Natural killer cell (primary cell): ENCODE measurements at regions not wholly inside any gene's neighbourhood (a gene's known extent, or its start where the extent isn't known, plus 50 kb on each side); places are given as distances from the start of the nearest gene placed in this dataset.

Experiments
- ATAC-seq, 3 donors: fragments of 150-1000 bp in 2 of 3; fragments of 200-7000 bp in 1 of 3; cut with Tn5 transposase; 1 replicate in 1 of 3; 2 replicates in 2 of 3; pipeline ENCODE4 v1.10.0; 2021; ENCODE audit warnings: mild to moderate bottlenecking in 2 of 3, moderate library complexity in 2 of 3
- DNase-seq, 2 donors: peaks; one replicate each; pipeline versions ENCODE4 v3.0.0 to v3.0.0-alpha.2; 2013 to 2021; ENCODE audit warnings: mixed read lengths in 1 of 2
- H3K27ac ChIP-seq: one replicate; pipeline ENCODE4 v1.5.1; 2013; ENCODE audit warnings: mild to moderate bottlenecking, low read length
- H3K27me3 ChIP-seq: one replicate; pipeline ENCODE4 v1.6.1; 2013; ENCODE audit warnings: low read length; ENCODE audit not compliant: control insufficient read depth, insufficient read depth
- H3K36me3 ChIP-seq: one replicate; pipeline ENCODE4 v1.6.1; 2013; ENCODE audit warnings: low read length; ENCODE audit not compliant: control insufficient read depth, insufficient read depth
- H3K4me1 ChIP-seq: one replicate; pipeline ENCODE4 v1.6.1; 2013; ENCODE audit warnings: low read length; ENCODE audit not compliant: control insufficient read depth, insufficient read depth
- H3K4me3 ChIP-seq: one replicate; pipeline ENCODE4 v1.5.1; 2013; ENCODE audit warnings: low read length
- H3K9me3 ChIP-seq: one replicate; pipeline ENCODE4 v1.6.1; 2013; ENCODE audit warnings: low read length; ENCODE audit not compliant: control insufficient read depth, insufficient read depth
- H3K27ac Mint-ChIP-seq, 2 donors: one replicate each; pipeline ENCODE4 v1.8.0; 2022; ENCODE audit warnings: mild to moderate bottlenecking in 2 of 2, mixed read lengths in 2 of 2, moderate library complexity in 1 of 2
- H3K27me3 Mint-ChIP-seq, 2 donors: one replicate each; pipeline ENCODE4 v1.8.0; 2022; ENCODE audit warnings: low read depth in 2 of 2, mixed read lengths in 2 of 2
- H3K36me3 Mint-ChIP-seq: one replicate; pipeline ENCODE4 v1.8.0; 2022; ENCODE audit warnings: mixed read lengths
- H3K4me1 Mint-ChIP-seq, 2 donors: one replicate each; pipeline ENCODE4 v1.8.0; 2022; ENCODE audit warnings: mixed read lengths in 2 of 2
- H3K4me3 Mint-ChIP-seq: one replicate; pipeline ENCODE4 v1.8.0; 2022; ENCODE audit warnings: mild to moderate bottlenecking, moderate library complexity, mixed read lengths
- H3K9me3 Mint-ChIP-seq, 2 donors: one replicate each; pipeline ENCODE4 v1.8.0; 2022; ENCODE audit warnings: mixed read lengths in 2 of 2
- CTCF ChIP-seq: fragments of 200-600 bp; IDR thresholded peaks from one replicate; pipeline ENCODE4 v1.8.0; 2022; ENCODE audit warnings: antibody characterized with exemption
- WGBS: methylation state at CpG from one replicate; pipeline ENCODE4 v1.1.7; 2013; ENCODE audit warnings: missing lambda C conversion rate; ENCODE audit not compliant: insufficient coverage; 5-methylcytosine and 5-hydroxymethylcytosine counted together
- intact Hi-C: fragments of 100-400 bp; cut with micrococcal nuclease; formaldehyde crosslinking; loops from one replicate; pipeline ENCODE4 v1.14.2; 2022

GRCh38 chr12:90122681-90123080 lies 414.0 kb upstream of the ATP2B1 start:
- intact Hi-C loops: no loop called here
- no peak overlapping the region for H3K27ac ChIP-seq
- no peaks in the 10 kb centered on the region for H3K4me1 Mint-ChIP-seq
- DNase-seq (no peak), ATAC-seq (no peak)
- H3K36me3 ChIP-seq: no peaks in the 10 kb centered on the region
- H3K4me1 ChIP-seq: no peaks in the 10 kb centered on the region
- no peaks in the 10 kb centered on the region for H3K27me3 ChIP-seq
- no peak for TF ChIP-seq CTCF
- H3K4me3 ChIP-seq: no peak overlapping the region
- 71% methylated on average over 3 of the region's 3 CpGs for WGBS
- H3K9me3 ChIP-seq: peaks cover 11% of the 10 kb centered on the region
- H3K36me3 Mint-ChIP-seq: peaks cover 25% of the 10 kb centered on the region
- no peak overlapping the region for H3K4me3 Mint-ChIP-seq
- H3K27ac Mint-ChIP-seq: no peak overlapping the region
- peaks cover 10 to 20% of the 10 kb centered on the region in 2 donors for H3K9me3 Mint-ChIP-seq
- H3K27me3 Mint-ChIP-seq: peaks cover 0 to 5% of the 10 kb centered on the region in 2 donors

- no peaks in the 10 kb centered on the region for H3K36me3 ChIP-seq
- H3K27me3 ChIP-seq: no peaks in the 10 kb centered on the region
- peaks cover 25% of the 10 kb centered on the region for H3K36me3 Mint-ChIP-seq
- peaks cover 11% of the 10 kb centered on the region for H3K9me3 ChIP-seq
- H3K4me1 Mint-ChIP-seq: no peaks in the 10 kb centered on the region
- no peak for TF ChIP-seq CTCF
- H3K27me3 Mint-ChIP-seq: peaks cover 2 to 11% of the 10 kb centered on the region in 2 donors
- H3K4me3 Mint-ChIP-seq: no peak overlapping the region
- peaks cover 10 to 20% of the 10 kb centered on the region in 2 donors for H3K9me3 Mint-ChIP-seq
- no peaks in the 10 kb centered on the region for H3K4me1 ChIP-seq
- no peak overlapping the region for H3K27ac Mint-ChIP-seq
- no peak overlapping the region for H3K27ac ChIP-seq
- intact Hi-C loops: no loop called here
- no peak for DNase-seq
- H3K4me3 ChIP-seq: no peak overlapping the region
- ATAC-seq: no peak
Measured at GRCh38 chr12:90120627-90121026, 412.0 kb upstream of the ATP2B1 start.

- no peaks in the 10 kb centered on the region for H3K4me1 ChIP-seq
- 83% methylated on average over 1 of the region's 1 CpG for WGBS
- Mint-ChIP-seq H3K27ac (no peak overlapping the region), H3K4me3 (no peak overlapping the region), H3K27me3 (peaks cover 6 to 11% of the 10 kb centered on the region in 2 donors), H3K4me1 (no peaks in the 10 kb centered on the region), H3K36me3 (no peaks in the 10 kb centered on the region), H3K9me3 (no peaks in the 10 kb centered on the region)
- no peaks in the 10 kb centered on the region for H3K9me3 ChIP-seq
- DNase-seq (no peak), ATAC-seq (no peak)
- no peaks in the 10 kb centered on the region for H3K27me3 ChIP-seq
- H3K4me3 ChIP-seq: no peak overlapping the region
- H3K36me3 ChIP-seq: no peaks in the 10 kb centered on the region
- intact Hi-C loops: no loop called here
- H3K27ac ChIP-seq: no peak overlapping the region
- TF ChIP-seq CTCF: no peak
Measured at GRCh38 chr12:90112666-90113065, 404.0 kb upstream of the ATP2B1 start.

- Histone ChIP-seq H3K4me3 (no peak overlapping the region), H3K9me3 (no peaks in the 10 kb centered on the region), H3K4me1 (no peaks in the 10 kb centered on the region), H3K27me3 (no peaks in the 10 kb centered on the region), H3K36me3 (no peaks in the 10 kb centered on the region), H3K27ac (no peak overlapping the region)
- H3K4me1 Mint-ChIP-seq: no peaks in the 10 kb centered on the region
- ATAC-seq (no peak), DNase-seq (no peak)
- no peak for TF ChIP-seq CTCF
- H3K4me3 Mint-ChIP-seq: no peak overlapping the region
- 92% methylated on average over 10 of the region's 10 CpGs for WGBS
- no peaks in the 10 kb centered on the region for H3K36me3 Mint-ChIP-seq
- no peak overlapping the region for H3K27ac Mint-ChIP-seq
- no peaks in the 10 kb centered on the region for H3K9me3 Mint-ChIP-seq
- peaks cover 6% of the 10 kb centered on the region in 2 donors for H3K27me3 Mint-ChIP-seq
- intact Hi-C loops: no loop called here
Measured at GRCh38 chr12:90111791-90112580, 403.3 kb upstream of the ATP2B1 start.
